Neutrophil (primary cell): ENCODE measurements at regions not wholly inside any gene's neighbourhood (a gene's known extent, or its start where the extent isn't known, plus 50 kb on each side); places are given as distances from the start of the nearest gene placed in this dataset.

Source experiments
- H3K27ac ChIP-seq: fragments of 200-600 bp; sonication (generic); 2 replicates; pipeline ENCODE4 v1.5.1; 2016; ENCODE audit warnings: mild to moderate bottlenecking, moderate library complexity
- H3K27me3 ChIP-seq: fragments of 200-600 bp; sonication (generic); 2 replicates; pipeline ENCODE4 v1.6.0; 2016; ENCODE audit warnings: mild to moderate bottlenecking
- H3K36me3 ChIP-seq: fragments of 200-600 bp; sonication (generic); 2 replicates; pipeline ENCODE4 v1.5.1; 2017
- H3K4me1 ChIP-seq, 2 experiments: fragments of 200-600 bp in 1 of 2; sonication (generic) in 1 of 2; 1 replicate in 1 of 2; 2 replicates in 1 of 2; pipeline versions ENCODE4 v1.5.1 to v1.6.1; 2013 to 2016; ENCODE audit warnings: low read depth in 1 of 2, low read length in 1 of 2, mild to moderate bottlenecking in 1 of 2, moderate library complexity in 1 of 2; ENCODE audit not compliant: control insufficient read depth in 1 of 2, insufficient read depth in 1 of 2
- H3K4me3 ChIP-seq, 2 experiments: fragments of 200-600 bp in 1 of 2; sonication (generic) in 1 of 2; 1 replicate in 1 of 2; 2 replicates in 1 of 2; pipeline ENCODE4 v1.5.1; 2013 to 2016; ENCODE audit warnings: low read depth in 1 of 2, low read length in 1 of 2, mild to moderate bottlenecking in 1 of 2, moderate library complexity in 1 of 2
- H3K9me3 ChIP-seq: fragments of 200-600 bp; sonication (generic); 2 replicates; pipeline ENCODE4 v1.5.1; 2016
- CTCF ChIP-seq: fragments of 200-600 bp; sonication (generic); IDR thresholded peaks from 2 replicates; pipeline ENCODE4 v1.5.1; 2016; ENCODE audit warnings: antibody characterized with exemption

GRCh38 chr1:239717918-239718184 is 331.5 kb downstream of the CHRM3 start:
- TF ChIP-seq CTCF, result no peak
- Histone ChIP-seq H3K4me1 (peaks cover 16 to 22% of the 10 kb centered on the region in 2 experiments), H3K27me3 (peaks cover 15% of the 10 kb centered on the region), H3K36me3 (no peaks in the 10 kb centered on the region), H3K4me3 (no peak overlapping the region), H3K27ac (no peak overlapping the region), H3K9me3 (no peaks in the 10 kb centered on the region)

DNA sequence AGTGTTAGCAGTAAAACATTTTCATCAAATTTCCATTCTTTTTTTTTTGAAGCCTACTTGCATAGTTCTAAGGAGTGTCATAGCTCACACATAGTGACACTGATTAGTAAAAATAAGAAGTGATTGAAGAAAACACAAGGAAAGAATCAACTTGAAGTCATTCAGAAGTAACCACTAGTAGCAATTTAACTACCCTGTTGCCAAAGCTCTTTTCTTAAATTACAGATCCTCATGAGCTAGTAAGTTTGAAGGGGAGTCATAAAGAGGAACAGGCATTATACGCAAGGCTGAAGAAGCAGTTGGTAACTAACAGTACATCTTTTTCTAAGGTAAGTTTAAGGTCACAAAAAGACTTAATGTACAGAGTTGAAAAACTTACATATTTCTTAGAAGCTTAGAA is 332.2 kb downstream of the CHRM3 start:
- Histone ChIP-seq H3K36me3 (no peaks in the 10 kb centered on the region), H3K27ac (peak overlapping the region; percentile 53), H3K4me3 (no peak overlapping the region), H3K9me3 (no peaks in the 10 kb centered on the region), H3K4me1 (peaks cover 16 to 22% of the 10 kb centered on the region in 2 experiments), H3K27me3 (peaks cover 15% of the 10 kb centered on the region)
- TF ChIP-seq CTCF, result no peak

DNA sequence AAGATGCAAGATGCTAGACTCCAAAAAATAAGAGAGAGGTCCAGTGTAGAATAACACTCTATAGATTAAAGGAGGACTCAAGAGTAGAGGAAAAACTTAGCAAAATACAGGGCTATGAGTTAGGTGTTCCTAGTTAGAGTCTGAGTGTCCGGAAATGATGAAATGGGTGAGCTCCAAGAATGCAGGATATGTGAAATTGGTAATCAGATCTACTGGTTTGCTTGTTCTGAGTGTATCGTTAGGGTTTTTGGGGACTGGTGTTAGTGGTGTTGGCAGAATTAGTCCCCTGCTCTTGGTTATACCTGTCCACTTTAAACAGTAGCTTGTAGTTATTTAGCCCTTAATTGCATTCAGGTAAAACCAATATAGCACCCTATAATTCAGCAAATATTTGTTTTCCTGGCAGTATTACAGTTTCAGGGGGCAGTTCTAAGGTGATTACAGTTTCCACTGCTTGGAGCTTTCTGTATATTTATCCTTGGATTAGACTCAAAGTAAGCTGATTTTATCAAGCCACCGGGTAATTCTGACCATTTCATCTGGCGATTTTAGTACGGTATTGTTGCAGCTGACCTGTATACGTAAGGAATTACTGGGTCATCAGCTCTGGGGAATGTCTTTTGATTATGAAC is 332.7 kb downstream of the CHRM3 start:
- TF ChIP-seq CTCF, result no peak
- Histone ChIP-seq H3K36me3 (no peaks in the 10 kb centered on the region), H3K27me3 (peaks cover 15% of the 10 kb centered on the region), H3K27ac (peak overlapping the region; percentile 53), H3K4me1 (peaks cover 16 to 22% of the 10 kb centered on the region in 2 experiments), H3K9me3 (no peaks in the 10 kb centered on the region), H3K4me3 (peak overlapping the region; percentile 18 to 57)

DNA sequence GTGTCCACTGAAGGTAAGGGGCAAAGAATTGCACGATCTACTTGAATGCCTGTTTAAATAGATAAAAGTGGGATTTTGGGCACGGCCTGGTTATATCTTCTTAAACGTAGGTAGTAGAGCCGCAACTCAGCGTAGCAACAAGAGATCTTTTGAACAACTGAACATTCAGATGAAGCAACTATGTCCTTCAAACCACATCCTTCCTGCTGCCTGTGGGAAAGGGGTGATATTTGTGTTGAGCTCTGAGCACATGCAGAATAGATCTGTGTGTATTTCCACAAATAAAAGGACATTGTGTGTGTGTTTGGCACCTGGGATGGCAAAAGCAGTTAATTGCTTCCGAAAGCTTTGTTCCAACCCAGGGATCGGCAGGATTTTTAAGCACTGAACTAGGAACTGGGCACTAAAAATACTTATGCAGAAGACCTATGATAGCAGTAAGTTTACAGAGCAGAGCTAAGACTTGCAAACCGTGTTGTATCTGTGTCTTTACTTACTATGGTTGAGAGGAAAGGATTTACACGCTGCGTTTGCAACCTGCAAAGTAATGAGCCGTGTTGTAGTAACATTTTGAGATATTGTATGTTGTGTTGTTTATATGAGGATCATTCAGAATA is 333.4 kb downstream of the CHRM3 start:
- peaks cover 16 to 22% of the 10 kb centered on the region in 2 experiments for H3K4me1 ChIP-seq
- TF ChIP-seq CTCF, result no peak
- H3K36me3 ChIP-seq, result no peaks in the 10 kb centered on the region
- peak overlapping the region; percentile 18 to 57 for H3K4me3 ChIP-seq
- peaks cover 15% of the 10 kb centered on the region for H3K27me3 ChIP-seq
- H3K27ac ChIP-seq, result peak overlapping the region; percentile 53
- no peaks in the 10 kb centered on the region for H3K9me3 ChIP-seq

GRCh38 chr1:239722035-239722434 is 335.7 kb downstream of the CHRM3 start:
- TF ChIP-seq CTCF, result no peak
- peaks cover 16 to 22% of the 10 kb centered on the region in 2 experiments for H3K4me1 ChIP-seq
- H3K27me3 ChIP-seq, result peaks cover 13% of the 10 kb centered on the region
- no peaks in the 10 kb centered on the region for H3K9me3 ChIP-seq
- H3K27ac ChIP-seq, result no peak overlapping the region
- H3K36me3 ChIP-seq, result no peaks in the 10 kb centered on the region
- H3K4me3 ChIP-seq, result no peak overlapping the region
